Heart right ventricle (tissue), 16 donors: ENCODE measurements at regions not wholly inside any gene's neighbourhood (a gene's known extent, or its start where the extent isn't known, plus 50 kb on each side); places are given as distances from the start of the nearest gene placed in this dataset.

ENCODE experiments used
- ATAC-seq, 8 donors: fragments of 200-7000 bp; cut with Tn5 transposase; one replicate each; pipeline ENCODE4 v1.9.1; 2020; ENCODE audit warnings: mild to moderate bottlenecking in 8 of 8, moderate library complexity in 8 of 8, moderate number of reproducible peaks in 1 of 8
- DNase-seq, 2 donors: peaks; one replicate each; pipeline ENCODE4 v3.0.0-alpha.2; 2020
- H3K27ac ChIP-seq, 10 donors: fragments of 200-600 bp; sonication (generic) in 2 of 10; one replicate each; pipeline versions ENCODE4 v1.5.0 to v1.8.0; 2020 to 2022; ENCODE audit warnings: mild to moderate bottlenecking in 3 of 10
- H3K27me3 ChIP-seq, 7 donors: fragments of 200-600 bp; one replicate each; pipeline ENCODE4 v1.8.0; 2021 to 2022; ENCODE audit warnings: mild to moderate bottlenecking in 2 of 7
- H3K36me3 ChIP-seq, 9 donors: fragments of 200-600 bp; sonication (generic) in 1 of 9; one replicate each; pipeline versions ENCODE4 v1.5.0 to v1.8.0; 2020 to 2022; ENCODE audit warnings: mild to moderate bottlenecking in 2 of 9
- H3K4me1 ChIP-seq, 9 donors: fragments of 200-600 bp; sonication (generic) in 1 of 9; one replicate each; pipeline versions ENCODE4 v1.5.0 to v1.8.0; 2020 to 2022; ENCODE audit warnings: mild to moderate bottlenecking in 4 of 9
- H3K4me3 ChIP-seq, 10 donors: fragments of 200-600 bp; sonication (generic) in 2 of 10; one replicate each; pipeline versions ENCODE4 v1.5.0 to v1.8.0; 2020 to 2022; ENCODE audit warnings: mild to moderate bottlenecking in 7 of 10, moderate library complexity in 2 of 10
- H3K9me3 ChIP-seq, 11 donors: fragments of 200-600 bp in 10 of 11; sonication (generic) in 2 of 11; one replicate each; pipeline versions ENCODE4 v1.5.0 to v1.8.0; 2013 to 2022; ENCODE audit warnings: mild to moderate bottlenecking in 2 of 11, control low read depth in 1 of 11, moderate library complexity in 1 of 11
- CTCF ChIP-seq, 9 donors: fragments of 200-600 bp; sonication (generic) in 2 of 9; IDR thresholded peaks; one replicate each; pipeline versions ENCODE4 v1.5.0 to v1.8.0; 2021 to 2022; ENCODE audit warnings: antibody characterized with exemption in 9 of 9, mild to moderate bottlenecking in 5 of 9, moderate library complexity in 1 of 9
- WGBS, 2 donors: extraction: QIAGEN DNeasy Blood & Tissue Kit; methylation state at CpG; one replicate each; pipeline ENCODE4 v1.1.7; 2013; ENCODE audit warnings: inconsistent platforms in 1 of 2; 5-methylcytosine and 5-hydroxymethylcytosine counted together
- intact Hi-C, 10 donors: fragments of 100-400 bp; cut with DNase I; formaldehyde crosslinking; loops; one replicate each; pipeline versions ENCODE4 v1.11.1 to v1.14.2; 2022
- donor health status: Arrhythmogenic right ventricular cardiomyopathy.
- donor health status: ischemic (EF 13 %, LVEDD 7.1; RV severe dilation, severe dysfunction).
- donor health status: healthy with polysubstance abuse.
- donor health status: DM: no; HTN: yes; CAD: no.
- donor health status: DM: no; HTN: no; CAD: no.
- donor health status: ischemic (EF 25% LVEDD 6.9; RV normal size, moderate dysfunction).
- donor health status: ischemic (EF 25% LVEDD 5.7; RV mildly dilated, moderate dysfunction).
- donor health status: healthy.
- donor health status: DM: yes; HTN: yes; CAD: no.
- donor health status: Ischemic cardiomyopathy.
- donor health status: ischemic (EF 35%, LVEDD 5.7; RV mildly dilated, moderate dysfunction).
- donor health status: nonischemic (EF 11% LVEDD 7.7; RV severe dilation, severe dysfunction).
- donor health status: DM: yes; HTN: yes; CAD: no.
- donor health status: PGD.
- donor health status: ischemic (EF 29% LVEDD 5.4; RV normal size, mild dysfunction).
- donor health status: nonischemic (EF 23%, LVEDD 6.1; RV moderate dilation, normal function).

DNA sequence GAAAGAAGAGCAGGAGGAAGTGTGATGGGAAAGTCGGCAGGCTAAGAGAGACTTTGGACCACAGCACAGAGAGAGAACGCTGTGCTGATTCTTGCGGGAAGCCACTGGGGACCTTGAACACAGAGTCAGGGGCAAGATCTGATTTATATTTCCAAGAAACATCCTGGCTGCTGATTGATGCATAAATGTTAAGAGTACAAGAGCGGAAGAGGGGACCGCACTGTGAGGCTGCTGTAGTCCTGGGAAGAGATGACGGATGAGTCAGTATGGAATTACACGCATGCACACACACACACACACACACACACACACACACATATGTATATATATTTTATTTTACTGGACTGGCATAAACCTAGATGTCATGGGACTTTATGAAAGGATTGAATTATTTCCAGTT is 865.6 kb upstream of the ID2 start:
- H3K27me3 ChIP-seq: peaks cover 0 to 5% (median 0%) of the 10 kb centered on the region in 7 donors
- H3K4me1 ChIP-seq: no peaks in the 10 kb centered on the region
- DNase-seq (no peak), ATAC-seq (no peak)
- H3K9me3 ChIP-seq: no peaks in the 10 kb centered on the region
- TF ChIP-seq CTCF (IDR thresholded peaks at IDR 0.05): no peak
- H3K36me3 ChIP-seq: no peaks in the 10 kb centered on the region
- no peak overlapping the region for H3K27ac ChIP-seq
- 82 to 87% methylated on average over 7 of the region's 7 CpGs for WGBS, 2 donors
- intact Hi-C loops: no loop called here
- H3K4me3 ChIP-seq: no peak overlapping the region

GRCh38 chr2:7816944-7817343 is 864.9 kb upstream of the ID2 start:
- Histone ChIP-seq H3K4me3 (no peak overlapping the region), H3K27ac (no peak overlapping the region), H3K9me3 (no peaks in the 10 kb centered on the region), H3K27me3 (peaks cover 0 to 5% (median 0%) of the 10 kb centered on the region in 7 donors), H3K4me1 (no peaks in the 10 kb centered on the region), H3K36me3 (no peaks in the 10 kb centered on the region)
- no peak for TF ChIP-seq CTCF (IDR thresholded peaks at IDR 0.05)
- intact Hi-C loops: no loop called here
- ATAC-seq (no peak), DNase-seq (no peak)
- 92 to 98% methylated on average over 2 of the region's 2 CpGs for WGBS, 2 donors

DNA sequence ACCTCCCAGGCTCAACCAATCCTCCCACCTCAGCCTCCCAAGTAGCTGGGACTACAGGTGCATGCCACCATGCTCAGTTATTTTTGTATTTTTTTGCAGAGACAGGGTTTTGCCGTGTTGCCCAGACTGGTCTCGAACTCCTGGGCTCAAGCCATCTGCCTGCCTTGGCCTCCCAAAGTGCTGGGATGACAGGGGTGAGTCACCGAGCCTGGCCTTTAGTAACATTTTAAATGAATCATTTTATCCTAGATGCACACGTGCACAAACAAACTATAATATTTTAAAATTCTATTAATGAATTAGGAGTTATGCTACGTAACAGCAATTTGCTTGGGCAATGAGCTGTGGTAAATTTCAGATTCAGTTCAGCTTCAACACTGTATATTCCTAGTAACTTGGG is 862.5 kb upstream of the ID2 start:
- 92 to 96% methylated on average over 5 of the region's 5 CpGs for WGBS, 2 donors
- TF ChIP-seq CTCF (IDR thresholded peaks at IDR 0.05): no peak

DNA sequence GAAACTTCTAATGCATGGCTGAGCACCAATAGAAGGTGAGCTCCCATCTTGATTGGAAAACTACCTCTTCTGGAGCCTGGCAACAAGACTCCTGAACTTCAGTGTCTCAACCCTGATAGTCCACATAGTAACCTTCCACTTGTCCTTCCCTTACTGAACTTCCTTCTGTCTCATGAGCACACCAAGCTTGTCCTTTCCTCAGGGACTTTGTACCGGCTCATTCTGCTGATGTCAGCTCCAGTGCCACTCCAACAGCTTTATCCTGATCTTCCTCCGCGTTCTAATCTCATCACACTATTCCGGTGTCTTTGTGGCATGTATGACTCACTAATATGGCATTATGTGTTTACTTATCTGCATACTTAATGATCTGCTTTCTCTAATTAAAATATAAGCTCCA is 862.0 kb upstream of the ID2 start:
- no peaks in the 10 kb centered on the region for H3K4me1 ChIP-seq

More for the DNA sequence above, 862.5 kb upstream of the ID2 start:
- intact Hi-C loops: no loop called here
- no peak for DNase-seq
- Histone ChIP-seq H3K9me3 (no peaks in the 10 kb centered on the region), H3K4me3 (no peak overlapping the region), H3K27ac (no peak overlapping the region), H3K27me3 (peaks cover 0 to 5% (median 0%) of the 10 kb centered on the region in 7 donors), H3K36me3 (no peaks in the 10 kb centered on the region), H3K4me1 (no peaks in the 10 kb centered on the region)
- ATAC-seq: no peak

More for the DNA sequence above, 862.0 kb upstream of the ID2 start:
- no peak overlapping the region for H3K4me3 ChIP-seq
- H3K9me3 ChIP-seq: no peaks in the 10 kb centered on the region
- 37 to 47% methylated on average over 4 of the region's 4 CpGs for WGBS, 2 donors
- ATAC-seq: no peak
- intact Hi-C loops: no loop called here
- no peaks in the 10 kb centered on the region for H3K36me3 ChIP-seq
- H3K27ac ChIP-seq: no peak overlapping the region
- no peak for TF ChIP-seq CTCF (IDR thresholded peaks at IDR 0.05)
- DNase-seq: no peak
- peaks cover 0 to 5% (median 0%) of the 10 kb centered on the region in 7 donors for H3K27me3 ChIP-seq
